Omental fat pad (tissue), 3 donors: ENCODE measurements at regions not wholly inside any gene's neighbourhood (a gene's known extent, or its start where the extent isn't known, plus 50 kb on each side); places are given as distances from the start of the nearest gene placed in this dataset.
"Not testable (repeated sequence)": the region's sequence is repeated elsewhere in the genome, so short reads cannot be mapped to it uniquely, and the experiment has no call there.

Experiments used
- ATAC-seq: fragments of 150-250 bp; one replicate; pipeline ENCODE4 v1.9.1; 2016; ENCODE audit warnings: mild to moderate bottlenecking, moderate library complexity; ENCODE audit not compliant: low FRiP score
- DNase-seq: peaks from one replicate; pipeline ENCODE4 v3.0.0-alpha.2; 2019; ENCODE audit warnings: low spot score
- CTCF ChIP-seq, 3 donors: fragments of 450-650 bp; IDR thresholded peaks; one replicate each; pipeline ENCODE4 v1.5.1; 2016 to 2017; ENCODE audit warnings: antibody characterized with exemption in 3 of 3, mild to moderate bottlenecking in 3 of 3, moderate library complexity in 2 of 3

- not testable (repeated sequence) for DNase-seq
- peak; percentile 76 for ATAC-seq
Observed at GRCh38 chr21:8377093-8377841, 2144.1 kb upstream of the TPTE start.

DNA sequence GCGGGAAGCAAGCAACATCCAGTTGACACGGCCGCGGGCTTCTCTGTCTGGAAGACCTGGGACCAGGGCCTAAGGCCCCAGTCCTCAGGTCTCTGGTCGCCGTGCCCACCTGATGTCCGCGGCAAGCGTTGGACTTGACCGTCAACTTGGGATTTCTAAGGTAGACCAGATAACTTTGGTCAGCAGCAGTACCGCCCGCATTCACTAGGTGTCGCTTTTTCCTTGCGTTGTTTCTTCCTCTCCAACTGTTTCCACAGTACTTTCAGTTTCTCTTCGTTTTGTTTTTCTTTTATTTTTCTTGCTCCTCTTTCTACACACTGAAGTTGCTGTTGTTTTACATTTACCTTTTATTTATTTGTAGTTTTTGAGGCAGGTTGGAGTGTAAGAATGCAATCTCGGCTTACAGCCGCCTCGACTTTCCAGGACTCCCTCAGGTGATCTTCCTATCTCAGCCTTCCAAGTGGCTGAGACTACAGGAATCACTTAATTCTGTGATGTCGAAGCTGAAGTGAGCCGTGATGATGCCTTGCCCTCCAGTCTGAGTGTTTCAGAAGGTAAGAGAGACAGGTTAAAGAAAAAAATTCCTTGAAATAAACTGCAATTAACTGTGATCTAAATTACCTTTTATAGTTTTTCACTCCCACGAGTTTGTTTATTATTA, 2140.8 kb upstream of the TPTE start:
- not testable (repeated sequence) for DNase-seq
- peak; percentile 66 for ATAC-seq

- DNase-seq, result not testable (repeated sequence)
- ATAC-seq, result peak; percentile 98
Observed at GRCh38 chr21:8388169-8388939, 2133.0 kb upstream of the TPTE start.

GRCh38 chr21:8388940-8389238, 2132.5 kb upstream of the TPTE start:
- ATAC-seq, DNase-seq: not testable (repeated sequence)

DNA sequence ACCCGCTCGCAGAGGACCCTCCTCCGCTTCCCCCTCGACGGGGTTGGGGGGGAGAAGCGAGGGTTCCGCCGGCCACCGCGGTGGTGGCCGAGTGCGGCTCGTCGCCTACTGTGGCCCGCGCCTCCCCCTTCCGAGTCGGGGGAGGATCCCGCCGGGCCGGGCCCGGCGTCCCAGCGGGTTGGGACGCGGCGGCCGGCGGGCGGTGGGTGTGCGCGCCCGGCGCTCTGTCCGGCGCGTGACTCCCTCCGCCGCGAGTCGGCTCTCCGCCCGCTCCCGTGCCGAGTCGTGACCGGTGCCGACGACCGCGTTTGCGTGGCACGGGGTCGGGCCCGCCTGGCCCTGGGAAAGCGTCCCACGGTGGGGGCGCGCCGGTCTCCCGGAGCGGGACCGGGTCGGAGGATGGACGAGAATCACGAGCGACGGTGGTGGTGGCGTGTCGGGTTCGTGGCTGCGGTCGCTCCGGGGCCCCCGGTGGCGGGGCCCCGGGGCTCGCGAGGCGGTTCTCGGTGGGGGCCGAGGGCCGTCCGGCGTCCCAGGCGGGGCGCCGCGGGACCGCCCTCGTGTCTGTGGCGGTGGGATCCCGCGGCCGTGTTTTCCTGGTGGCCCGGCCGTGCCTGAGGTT, 2130.7 kb upstream of the TPTE start:
- not testable (repeated sequence) for DNase-seq, ATAC-seq

GRCh38 chr21:8394380-8394779, 2127.0 kb upstream of the TPTE start:
- not testable (repeated sequence) for DNase-seq, ATAC-seq

DNA sequence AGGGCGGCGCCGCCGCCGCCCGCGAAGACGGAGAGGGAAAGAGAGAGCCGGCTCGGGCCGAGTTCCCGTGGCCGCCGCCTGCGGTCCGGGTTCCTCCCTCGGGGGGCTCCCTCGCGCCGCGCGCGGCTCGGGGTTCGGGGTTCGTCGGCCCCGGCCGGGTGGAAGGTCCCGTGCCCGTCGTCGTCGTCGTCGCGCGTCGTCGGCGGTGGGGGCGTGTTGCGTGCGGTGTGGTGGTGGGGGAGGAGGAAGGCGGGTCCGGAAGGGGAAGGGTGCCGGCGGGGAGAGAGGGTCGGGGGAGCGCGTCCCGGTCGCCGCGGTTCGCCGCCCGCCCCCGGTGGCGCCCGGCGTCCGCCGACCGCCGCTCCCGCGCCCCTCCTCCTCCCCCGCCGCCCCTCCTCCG, 2125.4 kb upstream of the TPTE start:
- not testable (repeated sequence) for DNase-seq, ATAC-seq

GRCh38 chr21:8398870-8399437, 2122.4 kb upstream of the TPTE start:
- DNase-seq, result not testable (repeated sequence)

DNA sequence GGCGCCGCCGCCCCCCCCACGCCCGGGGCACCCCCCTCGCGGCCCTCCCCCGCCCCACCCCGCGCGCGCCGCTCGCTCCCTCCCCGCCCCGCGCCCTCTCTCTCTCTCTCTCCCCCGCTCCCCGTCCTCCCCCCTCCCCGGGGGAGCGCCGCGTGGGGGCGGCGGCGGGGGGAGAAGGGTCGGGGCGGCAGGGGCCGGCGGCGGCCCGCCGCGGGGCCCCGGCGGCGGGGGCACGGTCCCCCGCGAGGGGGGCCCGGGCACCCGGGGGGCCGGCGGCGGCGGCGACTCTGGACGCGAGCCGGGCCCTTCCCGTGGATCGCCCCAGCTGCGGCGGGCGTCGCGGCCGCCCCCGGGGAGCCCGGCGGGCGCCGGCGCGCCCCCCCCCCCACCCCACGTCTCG, 2121.5 kb upstream of the TPTE start:
- DNase-seq, ATAC-seq: not testable (repeated sequence)

More at GRCh38 chr21:8398870-8399437, 2122.4 kb upstream of the TPTE start:
- ATAC-seq, result not testable (repeated sequence)

DNA sequence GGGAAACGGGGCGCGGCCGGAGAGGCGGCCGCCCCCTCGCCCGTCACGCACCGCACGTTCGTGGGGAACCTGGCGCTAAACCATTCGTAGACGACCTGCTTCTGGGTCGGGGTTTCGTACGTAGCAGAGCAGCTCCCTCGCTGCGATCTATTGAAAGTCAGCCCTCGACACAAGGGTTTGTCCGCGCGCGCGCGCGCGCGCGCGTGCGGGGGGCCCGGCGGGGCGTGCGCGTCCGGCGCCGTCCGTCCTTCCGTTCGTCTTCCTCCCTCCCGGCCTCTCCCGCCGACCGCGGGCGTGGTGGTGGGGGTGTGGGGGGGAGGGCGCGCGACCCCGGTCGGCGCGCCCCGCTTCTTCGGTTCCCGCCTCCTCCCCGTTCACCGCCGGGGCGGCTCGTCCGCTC, 2119.6 kb upstream of the TPTE start:
- not testable (repeated sequence) for ATAC-seq, DNase-seq

DNA sequence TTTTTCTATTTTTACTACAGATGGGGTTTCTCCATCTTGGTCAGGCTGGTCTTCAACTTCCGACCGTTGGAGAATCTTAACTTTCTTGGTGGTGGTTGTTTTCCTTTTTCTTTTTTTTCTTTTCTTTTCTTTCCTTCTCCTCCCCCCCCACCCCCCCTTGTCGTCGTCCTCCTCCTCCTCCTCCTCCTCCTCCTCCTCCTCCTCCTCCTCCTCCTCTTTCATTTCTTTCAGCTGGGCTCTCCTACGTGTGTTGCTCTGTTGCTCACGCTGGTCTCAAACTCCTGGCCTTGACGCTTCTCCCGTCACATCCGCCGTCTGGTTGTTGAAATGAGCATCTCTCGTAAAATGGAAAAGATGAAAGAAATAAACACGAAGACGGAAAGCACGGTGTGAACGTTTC, 2115.1 kb upstream of the TPTE start:
- DNase-seq, ATAC-seq: not testable (repeated sequence)

- ATAC-seq, result peak; percentile 25
- not testable (repeated sequence) for DNase-seq
Observed at GRCh38 chr21:8411139-8411671, 2110.2 kb upstream of the TPTE start.

DNA sequence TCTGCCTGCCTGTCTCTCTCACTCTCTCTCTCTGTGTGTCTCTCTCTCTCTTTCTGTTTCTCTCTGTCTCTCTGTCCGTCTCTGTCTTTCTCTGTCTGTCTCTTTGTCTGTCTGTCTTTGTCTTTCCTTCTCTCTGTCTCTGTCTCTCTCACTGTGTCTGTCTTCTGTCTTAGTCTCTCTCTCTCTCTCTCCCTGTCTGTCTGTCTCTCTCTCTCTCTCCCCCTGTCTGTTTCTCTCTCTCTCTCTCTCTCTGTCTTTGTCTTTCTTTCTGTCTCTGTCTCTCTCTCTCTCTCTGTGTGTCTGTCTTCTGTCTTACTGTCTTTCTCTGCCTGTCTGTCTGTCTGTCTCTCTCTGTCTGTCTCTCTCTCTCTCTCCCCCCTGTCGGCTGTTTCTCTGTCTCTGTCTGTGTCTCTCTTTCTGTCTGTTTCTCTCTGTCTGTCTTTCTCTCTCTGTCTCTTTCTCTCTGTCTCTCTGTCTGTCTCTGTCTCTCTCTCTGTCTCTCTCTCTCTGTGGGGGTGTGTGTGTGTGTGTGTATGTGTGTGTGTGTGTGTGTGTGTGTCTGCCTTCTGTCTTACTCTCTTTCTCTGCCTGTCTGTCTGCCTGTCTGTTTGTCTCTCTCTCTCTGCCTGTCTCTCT, 2101.3 kb upstream of the TPTE start:
- not testable (repeated sequence) for DNase-seq
- ATAC-seq, result peak; percentile 100
- peak in 1 of 3 donors; percentile 77 for TF ChIP-seq CTCF (IDR thresholded peaks at IDR 0.05)

GRCh38 chr21:8427790-8428667, 2093.4 kb upstream of the TPTE start:
- DNase-seq, result not testable (repeated sequence)
- ATAC-seq, result peak; percentile 83

GRCh38 chr21:8428668-8429456, 2092.5 kb upstream of the TPTE start:
- ATAC-seq, result peak; percentile 91
- DNase-seq, result not testable (repeated sequence)
